ENCODE measurements at regions not wholly inside any gene's neighbourhood (a gene's known extent, or its start where the extent isn't known, plus 50 kb on each side); places are given as distances from the start of the nearest gene placed in this dataset.

DNA sequence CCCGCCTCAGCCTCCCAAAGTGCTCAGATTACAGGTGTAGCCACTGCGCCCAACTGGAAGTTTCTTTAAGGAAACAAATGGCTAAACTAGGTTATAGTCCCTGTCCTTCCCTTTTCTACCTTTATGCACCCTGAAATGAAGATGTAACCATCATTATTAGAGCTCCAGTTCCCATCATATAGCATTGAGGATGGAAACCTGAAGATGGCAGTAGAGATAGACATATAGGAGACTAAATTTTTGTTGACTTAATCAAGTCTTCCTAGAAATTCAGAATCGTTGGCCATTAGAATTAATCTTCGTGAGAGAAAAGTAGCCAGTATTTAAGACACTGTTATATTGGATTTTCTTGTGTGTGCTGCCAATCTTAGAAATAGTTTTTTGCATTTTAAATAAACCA lies 1016.3 kb upstream of the NCAM2 start:
- Histone ChIP-seq H3K4me3 (ENCODE audit: low read length) (no peak overlapping the region), H3K9ac (ENCODE audit: low read depth, low read length) (no peak overlapping the region), H3K9me3 (ENCODE audit: insufficient read depth, low read depth, low read length) (no peaks in the 10 kb centered on the region), H3K4me1 (ENCODE audit: insufficient read depth, low read length) (no peaks in the 10 kb centered on the region), H3K27me3 (ENCODE audit: insufficient read depth, low read length) (no peaks in the 10 kb centered on the region), H3K27ac (ENCODE audit: low read depth, low read length) (no peak overlapping the region), H3K36me3 (ENCODE audit: insufficient read depth, low read length) (no peaks in the 10 kb centered on the region)
- WGBS = 90% methylated on average over 4 of the region's 4 CpGs

DNA sequence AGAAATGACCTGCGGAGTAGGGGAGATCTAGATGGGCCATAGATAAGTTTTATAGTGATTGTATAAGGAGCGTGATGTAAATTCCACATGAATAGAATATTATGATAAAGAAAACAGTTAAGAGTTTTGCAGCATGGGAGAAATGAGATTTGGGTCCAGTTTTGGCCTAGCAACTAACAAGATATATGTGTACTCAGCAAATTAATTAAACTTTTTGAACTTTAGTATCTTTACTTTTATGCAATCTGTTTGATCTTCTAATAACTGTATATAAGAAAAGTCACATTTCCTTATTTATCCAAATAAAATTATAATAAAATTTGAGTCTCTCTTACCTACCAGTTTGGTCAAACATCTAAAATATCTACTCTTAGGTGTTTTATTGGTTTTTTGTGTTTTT lies 1011.8 kb upstream of the NCAM2 start:
- WGBS = 100% methylated on average over 2 of the region's 2 CpGs
- Histone ChIP-seq H3K9me3 (ENCODE audit: insufficient read depth, low read depth, low read length) (no peaks in the 10 kb centered on the region), H3K4me3 (ENCODE audit: low read length) (no peak overlapping the region), H3K36me3 (ENCODE audit: insufficient read depth, low read length) (no peaks in the 10 kb centered on the region), H3K9ac (ENCODE audit: low read depth, low read length) (no peak overlapping the region), H3K4me1 (ENCODE audit: insufficient read depth, low read length) (no peaks in the 10 kb centered on the region), H3K27ac (ENCODE audit: low read depth, low read length) (no peak overlapping the region), H3K27me3 (ENCODE audit: insufficient read depth, low read length) (no peaks in the 10 kb centered on the region)

DNA sequence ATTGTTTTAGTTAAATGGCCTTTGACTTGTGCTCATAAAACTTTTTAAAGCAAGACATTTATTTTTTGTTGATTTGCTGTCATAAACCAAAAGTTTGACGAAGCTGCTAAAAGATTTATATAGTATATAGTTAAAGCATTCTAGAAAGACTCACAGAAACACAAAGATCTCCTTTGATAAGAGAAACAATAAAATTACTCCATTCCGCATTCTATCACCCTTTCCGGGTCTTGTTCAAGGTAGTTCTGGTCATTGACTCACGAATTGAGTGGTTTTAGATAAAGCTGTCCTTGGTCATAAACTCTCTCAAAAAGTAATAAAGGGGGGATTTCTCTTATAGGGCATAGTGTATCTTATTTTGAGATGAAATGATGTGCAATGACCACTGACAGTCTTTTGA lies 1010.5 kb upstream of the NCAM2 start:
- no peak overlapping the region for H3K27ac ChIP-seq (ENCODE audit: low read depth, low read length)
- no peaks in the 10 kb centered on the region for H3K36me3 ChIP-seq (ENCODE audit: insufficient read depth, low read length)
- no peak overlapping the region for H3K4me3 ChIP-seq (ENCODE audit: low read length)
- H3K4me1 ChIP-seq (ENCODE audit: insufficient read depth, low read length) = no peaks in the 10 kb centered on the region
- 98% methylated on average over 3 of the region's 4 CpGs for WGBS
- H3K27me3 ChIP-seq (ENCODE audit: insufficient read depth, low read length) = no peaks in the 10 kb centered on the region
- no peak overlapping the region for H3K9ac ChIP-seq (ENCODE audit: low read depth, low read length)
- no peaks in the 10 kb centered on the region for H3K9me3 ChIP-seq (ENCODE audit: insufficient read depth, low read depth, low read length)

DNA sequence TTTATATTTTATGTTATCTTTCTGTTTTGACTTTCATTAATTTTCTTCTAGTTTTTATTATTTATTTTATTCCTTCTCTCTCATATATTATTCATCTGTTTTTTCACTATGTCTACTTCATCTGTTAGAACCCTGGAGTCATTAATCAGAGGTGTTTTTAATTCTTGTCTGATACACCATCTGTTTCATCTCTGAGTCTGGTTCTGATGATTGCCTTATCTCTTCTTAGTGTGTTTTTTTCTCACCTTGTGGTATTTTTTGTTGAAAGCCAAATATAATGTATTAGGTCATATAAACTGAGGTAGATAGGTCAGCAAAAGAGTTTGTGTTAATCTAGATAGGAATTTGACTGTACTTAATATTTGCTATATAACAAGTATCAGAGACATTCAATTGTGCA lies 1005.7 kb upstream of the NCAM2 start:
- H3K9ac ChIP-seq (ENCODE audit: low read depth, low read length) = no peak overlapping the region
- H3K36me3 ChIP-seq (ENCODE audit: insufficient read depth, low read length) = no peaks in the 10 kb centered on the region
- no peaks in the 10 kb centered on the region for H3K9me3 ChIP-seq (ENCODE audit: insufficient read depth, low read depth, low read length)
- no peak overlapping the region for H3K27ac ChIP-seq (ENCODE audit: low read depth, low read length)
- H3K27me3 ChIP-seq (ENCODE audit: insufficient read depth, low read length) = no peaks in the 10 kb centered on the region
- no peaks in the 10 kb centered on the region for H3K4me1 ChIP-seq (ENCODE audit: insufficient read depth, low read length)
- no peak overlapping the region for H3K4me3 ChIP-seq (ENCODE audit: low read length)

DNA sequence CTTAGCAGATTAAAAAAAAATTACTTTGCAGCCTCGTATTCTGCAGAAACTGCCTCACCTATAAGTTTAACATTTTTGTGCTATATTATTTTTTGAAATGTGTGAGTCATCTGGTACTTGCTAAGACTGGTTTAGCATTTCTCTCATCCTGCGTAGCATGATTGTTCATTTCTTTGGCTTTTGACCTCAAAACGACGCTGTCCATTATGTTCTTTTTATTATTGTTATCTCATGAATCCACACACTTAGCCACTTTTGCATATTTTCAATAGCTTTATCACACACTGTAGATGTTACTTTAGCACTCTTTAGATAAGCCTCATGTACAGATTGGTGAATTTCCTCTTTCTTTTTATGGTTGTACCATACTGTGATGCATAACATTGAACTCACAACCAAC lies 1004.9 kb upstream of the NCAM2 start:
- no peaks in the 10 kb centered on the region for H3K27me3 ChIP-seq (ENCODE audit: insufficient read depth, low read length)
- H3K4me1 ChIP-seq (ENCODE audit: insufficient read depth, low read length) = no peaks in the 10 kb centered on the region
- no peak overlapping the region for H3K4me3 ChIP-seq (ENCODE audit: low read length)
- H3K36me3 ChIP-seq (ENCODE audit: insufficient read depth, low read length) = no peaks in the 10 kb centered on the region
- no peak overlapping the region for H3K27ac ChIP-seq (ENCODE audit: low read depth, low read length)
- H3K9ac ChIP-seq (ENCODE audit: low read depth, low read length) = no peak overlapping the region
- 97% methylated on average over 3 of the region's 4 CpGs for WGBS
- H3K9me3 ChIP-seq (ENCODE audit: insufficient read depth, low read depth, low read length) = no peaks in the 10 kb centered on the region

DNA sequence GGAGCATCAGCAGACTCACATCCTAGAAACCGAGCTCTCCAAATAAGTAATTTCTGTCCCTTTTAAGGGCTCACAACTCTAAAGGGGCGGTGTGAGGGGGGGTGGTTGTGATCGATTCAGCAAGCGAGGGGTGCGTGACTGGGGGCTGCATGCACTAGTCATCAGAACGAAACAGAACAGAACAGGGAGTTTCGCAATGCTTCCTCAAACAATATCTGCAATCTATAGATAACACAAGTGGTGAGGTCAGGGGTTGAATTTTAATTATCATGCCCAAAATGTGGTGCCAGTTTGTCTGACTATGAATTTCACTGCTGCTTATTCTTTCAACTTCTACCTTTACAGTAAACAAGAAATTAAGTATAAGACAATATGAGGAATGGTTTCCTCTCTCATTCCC lies 1003.0 kb upstream of the NCAM2 start:
- Histone ChIP-seq H3K9ac (ENCODE audit: low read depth, low read length) (no peak overlapping the region), H3K36me3 (ENCODE audit: insufficient read depth, low read length) (no peaks in the 10 kb centered on the region), H3K9me3 (ENCODE audit: insufficient read depth, low read depth, low read length) (peaks cover 13% of the 10 kb centered on the region; the same call in 1 of the 2 replicates), H3K27me3 (ENCODE audit: insufficient read depth, low read length) (no peaks in the 10 kb centered on the region), H3K4me1 (ENCODE audit: insufficient read depth, low read length) (no peaks in the 10 kb centered on the region), H3K4me3 (ENCODE audit: low read length) (no peak overlapping the region), H3K27ac (ENCODE audit: low read depth, low read length) (no peak overlapping the region)
- 99% methylated on average over 6 of the region's 7 CpGs for WGBS

DNA sequence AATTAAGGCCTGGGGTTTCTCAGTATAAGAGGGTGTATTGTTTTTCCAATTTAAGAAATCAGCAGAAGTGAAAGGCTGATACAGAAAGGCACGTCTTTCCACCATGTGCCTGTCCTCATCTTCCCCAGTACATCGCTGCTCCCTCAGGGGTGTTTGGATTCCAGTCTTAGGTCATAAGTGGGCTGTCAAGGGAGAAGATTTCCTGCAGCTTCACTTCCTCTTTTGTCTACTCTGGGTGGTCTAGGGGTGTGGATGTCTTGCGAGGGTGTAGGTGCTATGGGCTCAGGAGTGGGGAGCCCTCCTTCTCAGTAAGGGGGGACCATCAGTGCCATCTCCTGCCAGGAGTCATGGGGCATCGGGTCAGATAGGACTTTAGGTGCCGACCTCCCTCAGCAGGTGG lies 999.8 kb upstream of the NCAM2 start:
- H3K27ac ChIP-seq (ENCODE audit: low read depth, low read length) = no peak overlapping the region
- H3K4me3 ChIP-seq (ENCODE audit: low read length) = no peak overlapping the region
- H3K9ac ChIP-seq (ENCODE audit: low read depth, low read length) = no peak overlapping the region
- WGBS = over 99% methylated on average over 5 of the region's 5 CpGs
- H3K9me3 ChIP-seq (ENCODE audit: insufficient read depth, low read depth, low read length) = peaks cover 13% of the 10 kb centered on the region; the same call in 1 of the 2 replicates
- H3K36me3 ChIP-seq (ENCODE audit: insufficient read depth, low read length) = no peaks in the 10 kb centered on the region
- no peaks in the 10 kb centered on the region for H3K27me3 ChIP-seq (ENCODE audit: insufficient read depth, low read length)
- H3K4me1 ChIP-seq (ENCODE audit: insufficient read depth, low read length) = no peaks in the 10 kb centered on the region

DNA sequence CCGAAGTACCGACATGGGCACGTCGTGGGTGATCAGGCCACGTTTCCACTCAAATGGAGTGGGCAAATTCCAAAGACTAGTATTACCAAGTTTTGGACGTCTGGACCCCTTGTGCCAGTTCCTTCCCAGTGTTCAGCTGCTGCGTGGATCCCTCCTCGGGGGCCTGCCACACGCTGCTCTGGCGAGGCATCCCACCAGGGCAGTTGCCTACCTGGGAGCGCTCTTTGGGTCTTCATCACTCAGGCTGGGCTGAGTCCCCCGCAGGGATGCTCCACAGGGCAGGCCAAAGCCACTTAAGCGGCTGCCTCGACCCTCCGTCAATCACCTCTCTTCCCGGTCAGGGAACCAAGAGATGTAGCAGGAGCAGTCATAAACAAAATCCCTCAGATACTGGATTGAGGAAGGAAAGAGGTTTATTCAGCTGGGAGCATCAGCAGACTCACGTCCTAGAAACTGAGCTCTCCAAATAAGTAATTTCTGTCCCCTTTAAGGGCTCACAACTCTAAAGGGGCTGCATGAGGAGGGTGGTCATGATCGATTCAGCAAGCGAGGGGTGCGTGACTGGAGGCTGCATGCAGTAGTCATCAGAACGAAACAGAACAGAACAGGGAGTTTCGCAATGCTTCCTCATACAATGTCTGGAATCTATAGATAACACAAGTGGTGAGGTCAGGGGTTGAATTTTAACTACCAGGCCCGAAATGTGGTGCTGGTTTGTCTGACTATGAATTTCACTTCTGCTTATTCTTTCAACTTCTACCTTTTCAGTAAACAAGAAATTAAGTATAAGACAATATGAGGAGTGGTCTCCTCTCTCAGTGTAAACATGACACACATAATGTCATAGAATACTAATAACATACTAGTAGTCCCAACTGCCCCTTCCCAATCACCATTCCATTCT lies 998.6 kb upstream of the NCAM2 start:
- Histone ChIP-seq H3K9ac (ENCODE audit: low read depth, low read length) (no peak overlapping the region), H3K27ac (ENCODE audit: low read depth, low read length) (no peak overlapping the region), H3K4me3 (ENCODE audit: low read length) (no peak overlapping the region), H3K36me3 (ENCODE audit: insufficient read depth, low read length) (no peaks in the 10 kb centered on the region), H3K4me1 (ENCODE audit: insufficient read depth, low read length) (no peaks in the 10 kb centered on the region), H3K9me3 (ENCODE audit: insufficient read depth, low read depth, low read length) (peaks cover 13% of the 10 kb centered on the region; the same call in 1 of the 2 replicates), H3K27me3 (ENCODE audit: insufficient read depth, low read length) (no peaks in the 10 kb centered on the region)
- WGBS = 97% methylated on average over 22 of the region's 23 CpGs

DNA sequence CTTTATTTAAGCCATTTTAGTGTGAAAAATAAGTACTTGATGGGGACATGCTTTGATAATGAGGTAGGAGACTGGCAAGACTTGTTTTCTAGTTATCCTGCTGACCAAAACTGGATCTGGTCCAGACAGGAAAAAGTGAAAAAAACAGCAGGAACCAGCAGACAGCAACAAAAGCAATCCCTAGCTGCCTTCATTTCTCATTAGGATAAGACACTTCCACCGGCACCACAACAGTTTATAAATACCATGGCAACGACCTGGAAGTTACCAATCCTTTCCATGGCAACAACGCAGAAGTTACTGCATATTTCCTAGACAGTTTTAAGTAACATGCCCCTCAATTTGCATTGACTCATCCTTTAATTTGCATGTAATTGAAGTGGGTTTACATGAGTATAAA lies 993.8 kb upstream of the NCAM2 start:
- H3K4me1 ChIP-seq (ENCODE audit: insufficient read depth, low read length) = no peaks in the 10 kb centered on the region
- 92% methylated on average over 3 of the region's 3 CpGs for WGBS
- H3K36me3 ChIP-seq (ENCODE audit: insufficient read depth, low read length) = no peaks in the 10 kb centered on the region
- H3K4me3 ChIP-seq (ENCODE audit: low read length) = no peak overlapping the region
- H3K9me3 ChIP-seq (ENCODE audit: insufficient read depth, low read depth, low read length) = peaks cover 7% of the 10 kb centered on the region; the same call in 1 of the 2 replicates
- no peak overlapping the region for H3K27ac ChIP-seq (ENCODE audit: low read depth, low read length)
- H3K27me3 ChIP-seq (ENCODE audit: insufficient read depth, low read length) = no peaks in the 10 kb centered on the region
- no peak overlapping the region for H3K9ac ChIP-seq (ENCODE audit: low read depth, low read length)

DNA sequence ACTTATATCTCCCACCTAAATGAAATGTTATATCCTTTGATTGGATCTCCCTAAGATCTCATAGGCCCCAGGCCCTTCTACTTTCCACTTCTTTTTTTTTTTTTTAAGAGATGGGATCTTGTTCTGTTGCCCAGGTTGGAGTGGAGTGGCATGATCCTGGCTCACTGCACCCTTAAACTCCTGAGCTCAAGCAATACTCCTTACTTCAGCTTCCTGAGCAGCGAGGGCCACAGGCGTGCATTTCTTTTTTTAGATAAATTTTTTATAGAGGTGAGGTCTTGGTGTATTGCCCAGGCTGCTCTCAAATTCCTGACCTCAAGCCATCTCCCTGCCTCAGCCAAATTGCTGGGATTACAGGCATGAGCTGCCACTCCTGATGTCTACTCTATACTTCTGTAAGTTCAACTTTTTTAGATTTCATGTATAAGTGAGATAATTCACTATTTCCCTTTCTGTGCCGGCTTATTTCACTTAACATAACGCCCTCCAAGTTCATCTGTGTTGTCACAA lies 987.5 kb upstream of the NCAM2 start:
- Histone ChIP-seq H3K9me3 (ENCODE audit: insufficient read depth, low read depth, low read length) (no peaks in the 10 kb centered on the region), H3K27me3 (ENCODE audit: insufficient read depth, low read length) (no peaks in the 10 kb centered on the region), H3K4me3 (ENCODE audit: low read length) (no peak overlapping the region), H3K27ac (ENCODE audit: low read depth, low read length) (no peak overlapping the region), H3K36me3 (ENCODE audit: insufficient read depth, low read length) (no peaks in the 10 kb centered on the region), H3K4me1 (ENCODE audit: insufficient read depth, low read length) (peaks cover 8% of the 10 kb centered on the region), H3K9ac (ENCODE audit: low read depth, low read length) (no peak overlapping the region)
- WGBS = 95% methylated on average over 3 of the region's 4 CpGs

DNA sequence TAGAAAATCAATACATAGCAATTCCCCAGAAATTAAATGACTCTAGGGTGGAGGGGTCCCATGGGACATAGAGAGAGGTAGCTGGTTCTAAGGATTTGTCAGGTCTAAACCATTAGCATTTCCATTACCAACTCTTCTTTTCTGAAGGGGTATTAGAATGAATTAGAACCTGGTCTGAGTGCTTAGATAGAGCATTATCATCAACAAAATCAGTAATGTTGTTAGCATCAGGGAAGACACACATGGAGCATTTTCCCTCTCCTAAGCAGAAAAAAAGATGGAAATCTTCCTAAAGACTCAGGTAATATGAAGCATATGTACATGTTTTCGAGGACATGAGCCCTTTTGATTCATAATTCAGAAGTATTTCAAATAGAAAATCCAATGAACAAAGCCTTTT lies 984.4 kb upstream of the NCAM2 start:
- peaks cover 28% of the 10 kb centered on the region for H3K4me1 ChIP-seq (ENCODE audit: insufficient read depth, low read length)
- H3K36me3 ChIP-seq (ENCODE audit: insufficient read depth, low read length) = no peaks in the 10 kb centered on the region
- no peak overlapping the region for H3K27ac ChIP-seq (ENCODE audit: low read depth, low read length)
- no CpG with 5 or more reads among the region's 1 CpG for WGBS
- H3K4me3 ChIP-seq (ENCODE audit: low read length) = no peak overlapping the region
- no peaks in the 10 kb centered on the region for H3K27me3 ChIP-seq (ENCODE audit: insufficient read depth, low read length)
- no peaks in the 10 kb centered on the region for H3K9me3 ChIP-seq (ENCODE audit: insufficient read depth, low read depth, low read length)
- H3K9ac ChIP-seq (ENCODE audit: low read depth, low read length) = no peak overlapping the region

All from HUES64 (cell line).